Endothelial cell of umbilical vein (primary cell): ENCODE measurements at regions not wholly inside any gene's neighbourhood (a gene's known extent, or its start where the extent isn't known, plus 50 kb on each side); places are given as distances from the start of the nearest gene placed in this dataset.
A peak's percentile ranks its signal among the peaks of the same experiment; 100 is the strongest.

Source experiments
- BruUV-seq: library from RNA; stranded (reverse); fragments of 400-500 nt; replicated peaks from 2 replicates; lab custom pipeline; 2021; lab: Mats Ljungman, UMichigan
- CTCF ChIA-PET: fragments of 300-600, 350-600 bp; sonication (Branson Sonifier 250); formaldehyde crosslinking; loops from one replicate; lab custom pipeline; 2021; ENCODE audit warnings: antibody characterized with exemption, inconsistent platforms; lab: Charles Lee
- POLR2A ChIA-PET: fragments of 300-600, 350-600 bp; sonication (Branson Sonifier 250); formaldehyde crosslinking; loops from one replicate; lab custom pipeline; 2021; ENCODE audit warnings: antibody characterized with exemption, inconsistent platforms; lab: Charles Lee
- DNase-seq: peaks from one replicate; pipeline ENCODE4 v3.0.0-alpha.2; 2011; ENCODE audit warnings: low read depth, low spot score
- FAIRE-seq: peaks from 2 replicates; lab custom pipeline; 2011; peaks lifted over from hg19 to GRCh38; lab: Jason Lieb, UNC
- H2AFZ ChIP-seq: 2 replicates; pipeline ENCODE4 v1.6.0; 2012; ENCODE audit warnings: low read depth, low read length, control low read depth, inconsistent platforms
- H3K27ac ChIP-seq: 2 replicates; pipeline ENCODE4 v1.5.1; 2011; ENCODE audit warnings: low read depth, mild to moderate bottlenecking, control low read depth, low read length, moderate library complexity; ENCODE audit not compliant: insufficient read depth
- H3K27me3 ChIP-seq, 2 experiments: 2 replicates each; pipeline versions ENCODE4 v1.6.0 to v1.6.1; 2011; ENCODE audit warnings: low read length in 2 of 2, mixed read lengths in 1 of 2; ENCODE audit not compliant: control insufficient read depth in 2 of 2, insufficient read depth in 2 of 2
- H3K36me3 ChIP-seq, 2 experiments: 2 replicates in 1 of 2; 3 replicates in 1 of 2; pipeline ENCODE4 v1.5.1; 2011; ENCODE audit warnings: low read length in 2 of 2, mild to moderate bottlenecking in 1 of 2, moderate library complexity in 1 of 2; ENCODE audit not compliant: control insufficient read depth in 2 of 2, insufficient read depth in 2 of 2; ENCODE audit errors: extremely low read depth in 1 of 2
- H3K4me1 ChIP-seq: 3 replicates; pipeline ENCODE4 v1.5.1; 2011; ENCODE audit warnings: mild to moderate bottlenecking, low read length; ENCODE audit not compliant: control insufficient read depth, insufficient read depth; ENCODE audit errors: extremely low read depth
- H3K4me2 ChIP-seq: 2 replicates; pipeline ENCODE4 v1.6.1; 2011; ENCODE audit warnings: low read length, control low read depth, mixed read lengths; ENCODE audit not compliant: insufficient read depth
- H3K4me3 ChIP-seq, 3 experiments: fragments of 200-600 bp in 1 of 3; sonication (generic), shearing (Covaris generic) in 1 of 3; replicated peaks in 1 of 3; 2 replicates each; pipeline ENCODE4 v1.5.1; 2011 to 2016; ENCODE audit warnings: control low read depth in 3 of 3, low read length in 3 of 3, mild to moderate bottlenecking in 2 of 3, inconsistent platforms in 1 of 3, low read depth in 1 of 3, moderate library complexity in 1 of 3; ENCODE audit not compliant: insufficient read depth in 1 of 3
- H3K79me2 ChIP-seq: 2 replicates; pipeline ENCODE4 v1.6.0; 2012; ENCODE audit warnings: low read length, inconsistent platforms; ENCODE audit not compliant: control insufficient read depth, insufficient read depth
- H3K9ac ChIP-seq: replicated peaks from 2 replicates; pipeline ENCODE3; 2011; ENCODE audit warnings: low read length, control low read depth; ENCODE audit not compliant: insufficient read depth; ENCODE audit errors: extremely low read depth
- H3K9me1 ChIP-seq: replicated peaks from 3 replicates; pipeline ENCODE4 v1.6.0; 2011; ENCODE audit warnings: mild to moderate bottlenecking, low read length; ENCODE audit not compliant: control insufficient read depth, insufficient read depth; ENCODE audit errors: extremely low read depth
- H3K9me3 ChIP-seq: replicated peaks from 2 replicates; pipeline ENCODE4 v1.5.1; 2012; ENCODE audit warnings: low read length, inconsistent platforms; ENCODE audit not compliant: control insufficient read depth, insufficient read depth
- H4K20me1 ChIP-seq: replicated peaks from 2 replicates; pipeline ENCODE3; 2011; ENCODE audit warnings: mild to moderate bottlenecking, low read length; ENCODE audit not compliant: control insufficient read depth, insufficient read depth; ENCODE audit errors: extremely low read depth
- CTCF ChIP-seq, 2 donors: IDR thresholded peaks; 1 replicate in 1 of 2; 2 replicates in 1 of 2; pipeline ENCODE4 v1.5.1; 2011; ENCODE audit warnings: low read length in 2 of 2, mild to moderate bottlenecking in 2 of 2, moderate library complexity in 2 of 2, control low read depth in 1 of 2, inconsistent platforms in 1 of 2, low read depth in 1 of 2; ENCODE audit not compliant: insufficient read depth in 1 of 2; ENCODE audit errors: extremely low read depth in 1 of 2
- EZH2 ChIP-seq: IDR thresholded peaks from 2 replicates; pipeline ENCODE4 v1.6.1; 2012; ENCODE audit warnings: borderline replicate concordance, low read depth, mild to moderate bottlenecking, moderate library complexity, low read length, inconsistent platforms; ENCODE audit not compliant: severe bottlenecking
- GATA2 ChIP-seq: IDR thresholded peaks from 2 replicates; pipeline ENCODE4 v1.7.0; 2011; ENCODE audit warnings: low read depth, mild to moderate bottlenecking, moderate library complexity, mixed read lengths, low read length; ENCODE audit not compliant: insufficient read length, insufficient read depth
- JUN ChIP-seq: IDR thresholded peaks from 2 replicates; pipeline ENCODE4 v1.6.1; 2011; ENCODE audit warnings: borderline replicate concordance, low read depth; ENCODE audit not compliant: insufficient read length, insufficient read depth
- MYC ChIP-seq: IDR thresholded peaks from one replicate; pipeline ENCODE4 v1.6.1; 2011; ENCODE audit warnings: mild to moderate bottlenecking, low read depth, low read length
- POLR2A ChIP-seq: IDR thresholded peaks from 2 replicates; pipeline ENCODE4 v1.6.1; 2012; ENCODE audit warnings: low read depth, mild to moderate bottlenecking, control low read depth, low read length
- dilution Hi-C: fragments of 300-500 bp; cut with MboI; formaldehyde crosslinking; loops from one replicate; pipeline ENCODE4 v1.15.0; 2019; ENCODE audit warnings: low sequenced_read_pairs; ENCODE audit not compliant: extremely low pct_ligation_motif_present
- intact Hi-C: fragments of 100-400 bp; cut with micrococcal nuclease; formaldehyde crosslinking; loops from one replicate; pipeline ENCODE4 v1.10.0; 2022
- TF ChIP-seq, protein P1 (sequence below): IDR thresholded peaks from 2 replicates; pipeline ENCODE4 v1.6.1; 2011; ENCODE audit not compliant: insufficient read depth, insufficient read length

GRCh38 chr17:77451894-77452852, 311.4 kb downstream of the SEC14L1 start:
- Histone ChIP-seq H3K79me2 (peaks cover 21% of the 10 kb centered on the region), H3K4me2 (peak overlapping the region; percentile 88), H3K9me3 (no peaks in the 10 kb centered on the region), H3K27ac (peak overlapping the region; percentile 48), H3K27me3 (no peaks in the 10 kb centered on the region), H4K20me1 (no peaks in the 10 kb centered on the region), H3K9me1 (no peaks in the 10 kb centered on the region), H2AFZ (peak overlapping the region; percentile 65), H3K36me3 (no peaks in the 10 kb centered on the region), H3K4me3 (peak overlapping the region; percentile 70 to 81 (median 78)), H3K9ac (peak overlapping the region; percentile 77), H3K4me1 (peaks cover 28% of the 10 kb centered on the region)
- POLR2A ChIA-PET, result interaction anchor here (1.8 to 1.9 kb wide), 2 partner anchors 11 to 23 kb away, joined by 6 to 8 read pairs; no protein-coding TSS in a partner anchor
- dilution Hi-C loops, result no loop called here
- TF ChIP-seq MYC (no peak), CTCF (IDR thresholded peaks at IDR 0.05; ENCODE audit: extremely low read depth in 1 of 2, insufficient read depth in 1 of 2, low read depth in 1 of 2, low read length in 2 of 2) (no peak), GATA2 (no peak), EZH2 (no peak), POLR2A (no peak), JUN (no peak)
- TF ChIP-seq, protein P1, sequence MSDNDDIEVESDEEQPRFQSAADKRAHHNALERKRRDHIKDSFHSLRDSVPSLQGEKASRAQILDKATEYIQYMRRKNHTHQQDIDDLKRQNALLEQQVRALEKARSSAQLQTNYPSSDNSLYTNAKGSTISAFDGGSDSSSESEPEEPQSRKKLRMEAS, result no peak
- DNase-seq (peak; percentile 68), FAIRE-seq (peak; percentile 91)
- intact Hi-C loops, result loop anchor here (1.0 to 2.0 kb wide), 2 partner anchors 21 to 39 kb away; no protein-coding TSS in a partner anchor
- CTCF ChIA-PET, result interaction anchor here (0.7 to 3.7 kb wide), 15 partner anchors 8 to 121 kb away, joined by 3 to 39 read pairs (median 4); no protein-coding TSS in a partner anchor
- BruUV-seq, result TSS peak; percentile 45
